T-helper 2 cell treated with Interferon-gamma antibody and Interleukin-4, amounts not matched to agents 5 μg/mL and 100 μg/mL, for 36 hours (primary cell): ENCODE measurements at regions not wholly inside any gene's neighbourhood (a gene's known extent, or its start where the extent isn't known, plus 50 kb on each side); places are given as distances from the start of the nearest gene placed in this dataset.

Experiments
- DNase-seq: peaks from one replicate; pipeline ENCODE4 v3.0.0; 2021; ENCODE audit warnings: low spot score
- H3K27ac Mint-ChIP-seq: one replicate; pipeline ENCODE4 v1.8.0; 2021; ENCODE audit warnings: mild to moderate bottlenecking, mixed read lengths
- H3K27me3 Mint-ChIP-seq: one replicate; pipeline ENCODE4 v1.8.0; 2021; ENCODE audit warnings: low read depth, mixed read lengths
- H3K36me3 Mint-ChIP-seq: one replicate; pipeline ENCODE4 v1.8.0; 2021; ENCODE audit warnings: low read depth, mixed read lengths
- H3K4me1 Mint-ChIP-seq: one replicate; pipeline ENCODE4 v1.8.0; 2021; ENCODE audit warnings: low read depth, mixed read lengths
- H3K4me3 Mint-ChIP-seq: one replicate; pipeline ENCODE4 v1.8.0; 2022; ENCODE audit warnings: mild to moderate bottlenecking, moderate library complexity, mixed read lengths
- H3K9me3 Mint-ChIP-seq: one replicate; pipeline ENCODE4 v1.8.0; 2021; ENCODE audit warnings: mixed read lengths

GRCh38 chr15:93900476-93901400, 330.6 kb upstream of the MCTP2 start:
- no peaks in the 10 kb centered on the region for H3K36me3 Mint-ChIP-seq
- no peak for DNase-seq
- no peak overlapping the region for H3K4me3 Mint-ChIP-seq
- no peaks in the 10 kb centered on the region for H3K27me3 Mint-ChIP-seq
- no peaks in the 10 kb centered on the region for H3K9me3 Mint-ChIP-seq
- H3K27ac Mint-ChIP-seq = no peak overlapping the region
- H3K4me1 Mint-ChIP-seq = no peaks in the 10 kb centered on the region

- no peaks in the 10 kb centered on the region for H3K4me1 Mint-ChIP-seq
- H3K27ac Mint-ChIP-seq = no peak overlapping the region
- H3K4me3 Mint-ChIP-seq = no peak overlapping the region
- no peaks in the 10 kb centered on the region for H3K27me3 Mint-ChIP-seq
- H3K9me3 Mint-ChIP-seq = no peaks in the 10 kb centered on the region
- DNase-seq = no peak
- no peaks in the 10 kb centered on the region for H3K36me3 Mint-ChIP-seq
Observed at GRCh38 chr15:93899817-93900216, 331.5 kb upstream of the MCTP2 start.

- H3K4me3 Mint-ChIP-seq = no peak overlapping the region
- H3K27me3 Mint-ChIP-seq = no peaks in the 10 kb centered on the region
- no peaks in the 10 kb centered on the region for H3K4me1 Mint-ChIP-seq
- H3K27ac Mint-ChIP-seq = no peak overlapping the region
- no peaks in the 10 kb centered on the region for H3K36me3 Mint-ChIP-seq
- no peaks in the 10 kb centered on the region for H3K9me3 Mint-ChIP-seq
- no peak for DNase-seq
Observed at GRCh38 chr15:93897377-93897776, 334.0 kb upstream of the MCTP2 start.

- DNase-seq = no peak
- no peaks in the 10 kb centered on the region for H3K4me1 Mint-ChIP-seq
- H3K27ac Mint-ChIP-seq = no peak overlapping the region
- no peak overlapping the region for H3K4me3 Mint-ChIP-seq
- H3K9me3 Mint-ChIP-seq = no peaks in the 10 kb centered on the region
- no peaks in the 10 kb centered on the region for H3K27me3 Mint-ChIP-seq
- H3K36me3 Mint-ChIP-seq = no peaks in the 10 kb centered on the region
Observed at GRCh38 chr15:93895976-93896770, 335.2 kb upstream of the MCTP2 start.

GRCh38 chr15:93894438-93895036, 336.8 kb upstream of the MCTP2 start:
- no peaks in the 10 kb centered on the region for H3K36me3 Mint-ChIP-seq
- H3K4me3 Mint-ChIP-seq = no peak overlapping the region
- no peaks in the 10 kb centered on the region for H3K27me3 Mint-ChIP-seq
- no peak overlapping the region for H3K27ac Mint-ChIP-seq
- H3K4me1 Mint-ChIP-seq = no peaks in the 10 kb centered on the region
- H3K9me3 Mint-ChIP-seq = no peaks in the 10 kb centered on the region
- DNase-seq = no peak

GRCh38 chr15:93887151-93887550, 344.2 kb upstream of the MCTP2 start:
- Mint-ChIP-seq H3K36me3 (no peaks in the 10 kb centered on the region), H3K4me1 (no peaks in the 10 kb centered on the region), H3K27me3 (no peaks in the 10 kb centered on the region), H3K9me3 (no peaks in the 10 kb centered on the region), H3K27ac (no peak overlapping the region), H3K4me3 (no peak overlapping the region)
- DNase-seq = no peak

GRCh38 chr15:93882779-93883178, 348.6 kb upstream of the MCTP2 start:
- DNase-seq = no peak
- Mint-ChIP-seq H3K36me3 (no peaks in the 10 kb centered on the region), H3K27ac (no peak overlapping the region), H3K9me3 (no peaks in the 10 kb centered on the region), H3K4me1 (no peaks in the 10 kb centered on the region), H3K4me3 (no peak overlapping the region), H3K27me3 (no peaks in the 10 kb centered on the region)

- H3K9me3 Mint-ChIP-seq = no peaks in the 10 kb centered on the region
- no peak overlapping the region for H3K27ac Mint-ChIP-seq
- H3K27me3 Mint-ChIP-seq = no peaks in the 10 kb centered on the region
- DNase-seq = no peak
- H3K4me1 Mint-ChIP-seq = no peaks in the 10 kb centered on the region
- no peak overlapping the region for H3K4me3 Mint-ChIP-seq
- no peaks in the 10 kb centered on the region for H3K36me3 Mint-ChIP-seq
Observed at GRCh38 chr15:93882141-93882540, 349.2 kb upstream of the MCTP2 start.

GRCh38 chr15:93881310-93881709, 350.1 kb upstream of the MCTP2 start:
- Mint-ChIP-seq H3K9me3 (no peaks in the 10 kb centered on the region), H3K36me3 (no peaks in the 10 kb centered on the region), H3K27ac (no peak overlapping the region), H3K27me3 (no peaks in the 10 kb centered on the region), H3K4me1 (no peaks in the 10 kb centered on the region), H3K4me3 (no peak overlapping the region)
- DNase-seq = no peak

GRCh38 chr15:93880358-93880757, 351.0 kb upstream of the MCTP2 start:
- Mint-ChIP-seq H3K4me3 (no peak overlapping the region), H3K36me3 (no peaks in the 10 kb centered on the region), H3K4me1 (no peaks in the 10 kb centered on the region), H3K27me3 (no peaks in the 10 kb centered on the region), H3K9me3 (no peaks in the 10 kb centered on the region), H3K27ac (no peak overlapping the region)
- no peak for DNase-seq

- Mint-ChIP-seq H3K4me1 (no peaks in the 10 kb centered on the region), H3K36me3 (no peaks in the 10 kb centered on the region), H3K4me3 (no peak overlapping the region), H3K27ac (no peak overlapping the region), H3K27me3 (peaks cover 4% of the 10 kb centered on the region), H3K9me3 (no peaks in the 10 kb centered on the region)
- no peak for DNase-seq
Observed at GRCh38 chr15:93870583-93870982, 360.8 kb upstream of the MCTP2 start.

GRCh38 chr15:93866948-93867347, 364.4 kb upstream of the MCTP2 start:
- peaks cover 8% of the 10 kb centered on the region for H3K27me3 Mint-ChIP-seq
- H3K9me3 Mint-ChIP-seq = no peaks in the 10 kb centered on the region
- H3K4me1 Mint-ChIP-seq = peaks cover 7% of the 10 kb centered on the region
- no peak overlapping the region for H3K27ac Mint-ChIP-seq
- no peak overlapping the region for H3K4me3 Mint-ChIP-seq
- no peak for DNase-seq
- no peaks in the 10 kb centered on the region for H3K36me3 Mint-ChIP-seq

- Mint-ChIP-seq H3K27me3 (peaks cover 8% of the 10 kb centered on the region), H3K27ac (no peak overlapping the region), H3K4me3 (no peak overlapping the region), H3K9me3 (no peaks in the 10 kb centered on the region), H3K36me3 (no peaks in the 10 kb centered on the region), H3K4me1 (peaks cover 11% of the 10 kb centered on the region)
- no peak for DNase-seq
Observed at GRCh38 chr15:93866476-93866875, 364.9 kb upstream of the MCTP2 start.

- H3K27me3 Mint-ChIP-seq = peaks cover 10% of the 10 kb centered on the region
- DNase-seq = no peak
- no peaks in the 10 kb centered on the region for H3K36me3 Mint-ChIP-seq
Observed at GRCh38 chr15:93865586-93865985, 365.8 kb upstream of the MCTP2 start.

More at GRCh38 chr15:93865586-93865985, 365.8 kb upstream of the MCTP2 start:
- H3K4me1 Mint-ChIP-seq = peaks cover 18% of the 10 kb centered on the region
- H3K9me3 Mint-ChIP-seq = no peaks in the 10 kb centered on the region
- H3K4me3 Mint-ChIP-seq = no peak overlapping the region
- H3K27ac Mint-ChIP-seq = no peak overlapping the region
